Fibroblast of gingiva (primary cell): ENCODE measurements at regions not wholly inside any gene's neighbourhood (a gene's known extent, or its start where the extent isn't known, plus 50 kb on each side); places are given as distances from the start of the nearest gene placed in this dataset.

Experiments
- DNase-seq: peaks from one replicate; pipeline ENCODE4 v3.0.0-alpha.2; 2011; ENCODE audit warnings: low read depth

DNA sequence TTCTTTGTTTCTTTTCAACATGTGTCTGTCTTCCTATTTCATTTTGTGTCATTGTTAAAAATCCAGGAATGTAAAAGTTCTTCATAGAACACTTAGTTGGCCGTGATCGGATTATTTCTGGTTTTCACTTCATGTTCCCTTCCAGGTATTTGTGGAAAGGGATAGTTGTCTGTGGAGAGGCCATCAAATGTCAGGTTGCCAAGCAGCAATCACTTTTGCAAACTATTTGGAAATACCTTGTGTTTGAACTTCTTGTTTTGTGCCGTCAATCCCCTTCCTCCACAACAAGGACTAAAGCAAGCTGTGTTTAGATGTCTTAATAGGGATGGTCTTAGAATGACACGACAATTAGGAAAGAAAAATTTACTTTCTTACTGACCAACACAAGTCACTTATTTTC, 116.9 kb upstream of the MPDZ start:
- no peak for DNase-seq

DNA sequence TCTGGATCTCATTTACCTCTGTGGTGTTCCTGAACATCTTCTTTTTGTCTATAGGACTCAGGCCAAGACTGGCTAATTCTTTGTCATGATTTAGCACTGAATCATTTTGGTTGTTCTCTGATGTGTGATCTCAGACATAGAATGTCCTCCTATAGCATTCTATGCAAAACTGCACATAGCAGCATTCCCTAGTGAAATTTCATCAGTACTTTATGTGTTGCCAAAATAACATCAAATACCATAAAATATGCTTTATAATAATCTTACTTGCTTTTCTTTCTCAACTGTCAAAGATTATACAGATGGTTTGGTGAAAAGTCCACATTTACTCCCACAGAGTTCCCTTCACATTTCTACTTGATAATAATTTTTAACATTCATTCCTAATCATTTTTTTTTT, 115.7 kb upstream of the MPDZ start:
- no peak for DNase-seq

DNA sequence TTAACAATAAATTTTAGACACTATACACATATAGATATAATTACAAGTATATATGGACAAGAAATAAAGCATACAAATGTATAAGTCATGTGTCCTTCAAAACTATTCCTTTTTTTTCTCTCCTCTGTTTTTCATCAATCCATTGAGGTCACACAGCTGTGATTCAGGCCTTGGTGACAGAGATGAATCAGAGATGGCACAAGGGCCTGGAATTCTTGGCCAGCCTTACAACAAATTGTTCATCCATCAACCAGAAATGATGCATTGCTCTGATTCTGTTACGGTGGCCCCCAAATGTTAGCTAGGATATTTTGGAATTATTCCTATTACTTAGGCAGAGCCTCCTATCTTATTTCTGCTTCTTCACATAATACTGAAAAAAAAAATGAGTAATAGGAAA, 108.7 kb upstream of the MPDZ start:
- DNase-seq: peak; percentile 48

DNA sequence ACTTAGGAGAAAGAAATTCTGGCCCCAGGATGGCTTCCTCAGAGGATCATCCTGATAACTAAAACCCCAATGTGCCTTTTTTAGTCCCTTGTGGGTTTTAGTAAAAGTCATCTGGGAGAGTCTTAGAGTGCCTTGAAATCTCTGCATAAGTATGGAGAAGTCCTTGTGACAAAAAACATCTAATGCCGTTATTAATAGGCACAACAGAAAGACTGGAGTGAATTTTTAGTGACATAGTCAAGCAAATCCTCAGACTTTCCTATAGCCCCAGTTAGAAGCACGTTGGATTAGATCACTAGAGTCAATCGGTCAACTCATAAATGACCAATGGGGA, 108.2 kb upstream of the MPDZ start:
- DNase-seq: no peak

DNA sequence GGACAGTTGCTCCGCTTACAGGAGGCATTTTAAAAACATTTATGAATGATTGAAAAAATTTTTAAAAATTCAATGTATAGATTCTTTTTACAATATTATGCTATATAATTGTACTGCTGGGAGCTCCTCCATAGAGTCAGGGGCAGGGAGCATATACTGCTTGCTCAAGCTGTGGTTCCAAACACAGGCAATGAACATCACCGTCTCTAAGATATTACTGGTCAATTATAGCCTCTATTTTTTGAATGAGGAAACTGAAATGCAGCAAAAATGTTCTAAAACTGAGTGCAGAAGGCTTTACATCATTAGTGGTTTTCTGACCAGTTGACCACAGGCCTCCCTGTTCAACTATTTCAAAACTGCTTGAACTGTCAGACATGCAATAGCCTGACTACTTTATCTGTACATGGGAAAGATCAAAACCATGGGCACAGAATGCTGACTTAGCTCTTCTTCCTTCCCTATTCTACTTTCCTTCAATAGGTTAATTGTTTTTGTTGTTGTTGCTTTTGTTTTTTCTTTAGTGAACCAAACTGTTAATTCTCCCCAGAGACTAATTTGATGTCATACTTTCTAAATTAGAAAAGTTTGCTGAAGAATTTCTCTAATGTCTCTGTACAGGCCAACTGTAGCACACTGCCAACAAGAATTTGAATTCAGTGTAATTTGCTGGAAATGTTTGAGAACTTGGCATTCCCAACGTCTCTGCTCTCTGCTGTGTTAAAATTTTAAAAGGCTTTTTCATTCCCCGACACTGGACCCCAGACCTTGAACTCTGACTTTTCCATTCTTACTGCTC, 107.6 kb upstream of the MPDZ start:
- peak; percentile 85 for DNase-seq

DNA sequence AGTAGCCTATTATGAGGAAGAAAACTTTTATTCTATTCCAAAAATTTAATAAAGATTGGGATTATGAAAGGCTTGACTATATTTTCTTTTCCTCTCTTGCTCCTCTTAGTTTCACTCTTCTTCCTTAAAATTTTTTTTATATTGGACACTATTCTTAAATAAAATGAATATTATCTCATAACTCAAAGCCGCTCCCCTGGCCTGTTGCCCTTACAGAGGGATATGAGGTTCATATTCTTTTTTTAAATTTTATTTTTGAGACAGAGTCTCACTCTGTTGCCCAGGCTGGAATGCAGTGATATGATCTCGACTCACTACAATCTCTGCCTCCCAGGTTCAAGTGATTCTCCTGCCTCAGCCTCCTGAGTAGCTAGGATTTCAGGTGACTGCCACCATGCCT, 106.8 kb upstream of the MPDZ start:
- DNase-seq: no peak

DNA sequence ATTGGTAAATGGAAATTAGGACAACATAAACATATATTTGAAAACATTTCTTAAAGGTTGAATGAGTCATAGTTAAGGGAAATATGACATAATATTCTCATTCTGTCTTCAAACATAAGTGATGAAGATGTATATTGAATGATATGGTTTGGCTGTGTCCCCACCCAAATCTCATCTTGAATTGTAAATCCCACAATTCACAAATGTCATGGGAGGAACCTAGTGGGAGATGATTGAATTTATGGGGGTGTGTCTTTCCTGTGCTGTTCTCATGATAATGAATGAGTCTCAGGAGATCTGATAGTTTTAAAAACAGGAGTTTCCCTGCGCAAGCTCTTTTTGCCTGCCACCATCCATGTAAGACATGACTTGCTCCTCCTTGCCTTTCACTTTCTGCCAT, 104.4 kb upstream of the MPDZ start:
- no peak for DNase-seq

DNA sequence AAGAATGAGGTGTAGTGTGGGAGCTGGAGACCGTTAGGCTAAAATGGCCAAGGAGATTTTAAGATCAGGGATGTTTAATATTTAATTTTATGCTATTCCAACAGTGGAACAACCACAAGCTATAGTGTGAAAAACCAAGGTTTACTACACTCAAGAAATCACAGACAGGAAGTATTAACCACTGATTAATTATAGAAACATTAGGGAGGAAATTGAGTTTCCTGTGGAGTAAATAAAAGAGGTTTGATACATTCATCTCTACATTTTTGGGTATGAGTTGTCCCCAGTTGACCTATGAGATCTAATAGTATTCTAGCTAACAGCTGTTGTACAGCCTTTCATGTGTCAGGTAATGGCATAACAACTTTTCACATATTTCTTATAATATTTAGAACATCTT, 103.7 kb upstream of the MPDZ start:
- no peak for DNase-seq

DNA sequence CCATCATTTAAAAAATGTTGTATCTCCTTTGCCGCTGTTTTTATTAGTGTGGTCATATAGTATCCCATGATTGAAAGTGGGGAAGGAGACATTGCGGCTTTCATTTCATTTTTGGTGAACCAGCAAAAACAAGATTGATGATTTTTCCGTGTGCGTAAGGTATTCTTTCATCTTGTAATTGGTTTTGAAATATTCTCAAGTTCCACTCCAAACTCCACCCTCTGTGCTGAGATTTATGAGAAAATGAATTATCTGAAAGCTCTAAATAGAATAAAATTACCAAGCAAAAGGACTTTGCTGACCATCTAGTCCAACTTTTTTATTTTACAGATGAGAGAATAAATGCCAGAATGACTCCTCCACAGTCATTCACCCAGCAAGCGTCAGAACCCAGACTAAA, 103.1 kb upstream of the MPDZ start:
- DNase-seq: no peak

DNA sequence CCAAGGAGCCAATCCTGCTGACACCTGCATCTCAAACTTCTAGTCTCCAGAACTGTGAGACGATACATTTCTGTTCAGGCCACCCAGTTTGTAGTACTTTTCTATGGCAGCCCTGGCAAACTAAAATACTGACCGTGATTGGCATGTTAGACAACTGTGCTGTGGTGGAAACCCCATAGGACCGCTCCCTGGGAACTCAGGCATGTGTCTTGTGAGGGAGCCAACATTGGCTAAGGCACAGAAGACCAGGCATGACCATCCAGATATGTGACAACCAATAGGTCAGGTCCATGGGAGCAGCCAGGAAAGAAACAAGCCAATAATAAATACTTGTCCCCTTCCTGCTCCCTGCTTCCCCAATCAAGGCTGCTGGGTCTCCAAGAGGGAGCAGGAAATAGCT, 101.4 kb upstream of the MPDZ start:
- DNase-seq: no peak

DNA sequence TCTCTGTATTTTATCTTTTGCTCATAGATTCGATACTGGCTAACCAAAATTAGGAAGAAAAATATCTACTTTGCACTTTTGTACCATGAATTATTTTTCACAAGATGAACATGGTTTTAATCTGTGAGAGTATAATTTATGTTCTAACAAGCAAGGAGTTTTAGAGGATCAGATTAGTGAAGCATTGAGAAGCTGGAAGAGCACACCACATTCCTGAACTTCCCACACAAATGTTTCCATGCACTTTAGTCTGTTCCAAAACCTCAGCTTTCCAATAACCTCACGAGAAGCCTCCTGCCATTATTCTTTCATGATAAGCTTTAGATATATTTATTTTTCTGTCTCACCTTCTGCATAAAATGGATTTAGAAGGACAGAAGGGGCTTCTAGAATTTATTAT, 98.7 kb upstream of the MPDZ start:
- DNase-seq: no peak

DNA sequence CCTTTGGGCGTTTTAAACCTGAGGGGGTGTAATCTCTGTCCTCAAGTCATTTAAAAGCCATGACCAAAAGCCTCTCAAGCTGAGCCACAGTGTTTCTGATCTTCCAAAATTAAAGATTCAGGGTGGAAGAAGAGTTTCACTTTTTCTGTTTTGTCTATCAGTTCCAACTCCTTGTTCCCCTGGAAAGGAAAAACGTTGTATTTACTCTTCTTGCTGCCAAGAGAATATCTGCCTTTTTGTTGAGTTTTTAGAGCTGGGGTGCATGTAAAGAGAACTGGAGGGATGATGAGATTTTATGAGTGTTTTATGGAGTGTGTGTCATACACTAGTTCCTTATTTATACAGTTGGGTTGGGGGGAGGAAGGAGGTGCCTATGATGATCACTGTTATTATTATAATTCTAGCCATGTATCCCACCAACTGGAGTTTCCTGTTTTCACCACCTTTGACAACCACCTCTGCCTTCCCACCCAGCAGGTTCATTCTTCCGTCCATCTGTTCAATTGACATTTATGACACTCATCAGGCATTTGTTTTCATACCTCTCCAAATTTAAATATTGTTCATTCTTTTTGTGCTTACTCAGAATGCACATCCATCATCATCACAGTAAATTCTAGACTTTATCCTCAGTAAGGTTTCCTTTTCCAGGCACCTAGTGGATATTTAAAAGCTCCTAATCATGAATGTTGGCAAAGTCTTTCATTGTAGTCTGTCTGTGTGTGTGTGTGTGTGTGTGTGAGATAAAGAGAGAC, 97.9 kb upstream of the MPDZ start:
- no peak for DNase-seq

DNA sequence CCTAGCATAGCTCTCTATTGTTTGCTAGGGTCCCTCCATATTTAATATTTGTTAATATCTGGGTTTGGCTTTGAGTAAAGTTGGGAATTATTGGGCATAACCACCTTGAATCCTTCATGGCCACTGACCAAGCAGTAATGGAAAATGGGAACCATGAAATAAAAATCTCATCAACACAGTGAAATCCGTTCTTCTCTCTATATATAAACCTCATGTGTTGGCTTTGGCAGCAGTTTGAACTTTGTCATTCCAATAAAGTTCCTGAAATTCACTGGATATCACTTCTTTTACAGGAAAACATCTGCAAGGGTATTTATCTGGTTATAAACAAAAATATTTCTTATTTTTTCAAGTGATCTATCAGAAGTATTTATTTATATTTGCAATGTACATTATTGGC, 93.0 kb upstream of the MPDZ start:
- DNase-seq: no peak

DNA sequence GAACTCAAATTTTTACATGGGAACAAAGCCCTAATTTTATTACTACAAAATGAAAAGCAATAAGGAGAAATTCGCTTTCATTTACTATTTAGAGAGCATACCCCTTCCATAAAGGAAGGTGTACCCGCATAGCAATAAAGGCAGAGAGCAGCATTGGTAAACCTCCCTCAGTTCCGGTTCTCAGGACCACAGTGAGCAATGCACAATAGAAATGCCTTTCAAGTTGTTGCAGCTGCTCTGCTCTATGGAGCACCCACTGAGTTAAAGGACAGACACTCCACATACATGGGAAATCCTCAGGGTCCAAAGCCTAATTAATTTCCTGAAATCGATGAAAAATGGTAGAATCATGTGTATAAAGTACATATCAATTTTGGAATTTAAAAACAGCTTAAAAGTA, 89.9 kb upstream of the MPDZ start:
- no peak for DNase-seq

DNA sequence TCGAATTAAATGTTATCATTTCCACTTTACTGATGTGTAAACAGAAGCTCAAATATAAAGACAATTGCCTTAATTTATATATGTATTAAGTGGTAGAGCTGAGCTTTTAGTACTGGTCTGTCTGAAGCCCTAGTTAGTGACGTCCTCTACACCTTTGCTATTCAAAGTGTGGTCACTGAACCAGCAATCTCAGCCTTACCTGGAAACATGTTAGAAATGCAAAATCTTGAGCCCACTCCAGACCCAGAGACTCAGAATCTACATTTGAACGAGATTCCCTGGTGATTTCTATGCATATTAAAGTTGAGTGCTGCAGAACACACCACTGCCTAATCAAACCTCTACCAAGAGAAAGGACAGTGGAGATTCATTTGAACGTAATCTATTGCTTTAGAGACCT, 88.3 kb upstream of the MPDZ start:
- no peak for DNase-seq

DNA sequence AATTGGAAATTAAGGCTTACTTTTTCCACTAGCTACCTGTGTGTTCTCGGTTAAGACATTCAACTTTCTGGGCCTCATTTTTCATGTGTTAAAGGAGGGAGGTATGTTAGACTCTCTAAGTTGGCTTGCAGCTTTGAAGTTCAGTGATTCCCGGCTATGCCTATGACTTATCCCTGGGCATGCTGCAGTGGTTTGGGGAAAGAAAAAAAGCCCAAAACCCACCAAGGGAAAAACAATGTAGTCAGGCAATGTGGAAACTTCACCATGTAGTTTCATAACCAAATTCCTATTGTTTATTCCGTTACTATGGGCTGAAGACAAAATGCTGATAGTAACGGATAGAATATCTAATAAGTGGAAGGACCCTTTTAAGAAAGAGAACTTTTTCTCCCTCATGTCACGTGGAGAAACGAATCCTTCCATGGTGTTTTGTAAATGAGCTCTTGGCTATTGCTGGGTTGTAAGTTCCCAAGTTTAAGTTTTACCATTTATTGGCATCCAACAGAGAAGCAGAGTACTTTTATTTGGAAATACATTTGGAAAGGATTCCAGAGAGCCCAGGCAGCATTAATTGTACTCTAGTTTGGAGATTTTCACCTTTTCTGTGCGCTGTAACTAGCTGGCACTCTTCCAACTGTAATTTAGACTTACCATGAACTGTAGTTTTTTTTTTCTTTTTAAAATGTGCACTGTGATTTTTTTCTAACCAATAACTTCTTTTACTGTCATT, 84.9 kb upstream of the MPDZ start:
- peak; percentile 26 for DNase-seq

DNA sequence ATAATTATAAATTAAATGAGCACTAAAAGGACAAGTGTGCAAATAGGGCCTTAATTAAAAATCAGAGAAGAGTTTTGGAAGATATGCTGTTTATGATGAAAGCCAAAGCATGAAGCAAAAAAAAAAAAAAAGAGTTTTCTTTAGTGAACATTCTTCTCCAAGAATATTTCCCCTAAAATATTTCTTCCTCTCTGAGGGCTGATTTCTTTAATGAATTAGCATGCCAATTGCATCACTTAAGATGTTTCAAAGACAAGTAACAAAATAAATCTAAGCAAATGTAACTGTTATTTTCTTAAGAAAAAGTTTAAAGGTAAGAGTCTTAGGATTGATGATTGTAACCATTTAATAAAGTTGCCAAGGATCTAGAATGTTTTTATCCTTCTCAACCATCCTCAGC, 81.6 kb upstream of the MPDZ start:
- DNase-seq: no peak

DNA sequence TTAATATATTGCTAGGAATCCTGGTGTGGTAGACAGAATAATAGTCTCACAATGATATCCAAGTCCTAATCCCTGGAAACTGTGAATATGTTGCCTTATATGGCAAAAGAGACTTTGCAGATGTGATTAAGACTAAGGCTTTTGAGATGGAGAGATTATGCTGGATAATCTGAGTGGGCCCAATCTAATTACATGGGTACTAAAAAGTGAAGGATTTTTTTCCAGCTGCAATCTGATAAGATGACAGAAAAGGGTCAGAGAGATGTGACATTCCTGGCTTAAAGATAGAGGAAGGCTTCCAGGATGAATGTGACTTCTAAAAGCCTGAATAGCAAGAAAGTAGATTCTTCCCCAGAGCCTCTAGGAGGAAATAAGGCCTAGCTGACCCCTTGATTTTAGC, 80.7 kb upstream of the MPDZ start:
- no peak for DNase-seq

DNA sequence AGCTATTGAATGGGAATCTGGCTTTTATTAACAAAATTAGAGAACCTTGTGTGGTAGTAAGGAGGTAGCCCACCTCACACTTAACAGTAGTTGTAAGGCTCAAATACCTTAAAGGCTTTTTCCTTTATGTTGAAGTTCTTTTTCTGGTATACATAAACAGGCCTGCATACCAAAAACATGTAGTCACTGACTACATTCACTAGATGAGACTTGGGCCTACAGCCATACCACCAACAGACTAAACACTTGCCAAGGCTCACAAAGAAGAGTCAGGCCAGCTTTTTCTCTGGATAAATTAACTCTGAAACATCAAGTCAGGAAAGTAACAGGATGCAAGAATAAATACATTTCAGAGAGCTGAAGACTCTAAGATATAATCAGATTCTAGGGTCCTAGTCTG, 78.6 kb upstream of the MPDZ start:
- DNase-seq: peak; percentile 76

DNA sequence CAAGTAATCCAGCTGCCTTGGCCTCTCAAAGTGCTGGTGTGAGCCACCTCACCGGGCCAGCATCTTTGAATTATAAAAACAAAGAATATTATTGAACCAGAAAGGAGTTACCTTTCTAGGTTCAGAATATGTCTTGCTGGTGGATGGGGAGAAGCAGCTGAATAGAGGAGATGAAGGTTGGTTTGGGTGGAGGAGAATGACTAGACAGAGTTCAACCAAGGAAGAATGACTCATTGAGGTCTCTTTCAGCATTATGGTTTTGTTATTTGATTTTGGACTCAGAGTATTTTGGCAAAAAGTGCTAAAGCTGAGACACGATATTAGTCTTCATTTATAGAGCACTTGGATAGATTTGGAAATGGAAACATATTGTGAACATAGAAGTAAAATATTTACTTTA, 75.2 kb upstream of the MPDZ start:
- peak; percentile 3 for DNase-seq

DNA sequence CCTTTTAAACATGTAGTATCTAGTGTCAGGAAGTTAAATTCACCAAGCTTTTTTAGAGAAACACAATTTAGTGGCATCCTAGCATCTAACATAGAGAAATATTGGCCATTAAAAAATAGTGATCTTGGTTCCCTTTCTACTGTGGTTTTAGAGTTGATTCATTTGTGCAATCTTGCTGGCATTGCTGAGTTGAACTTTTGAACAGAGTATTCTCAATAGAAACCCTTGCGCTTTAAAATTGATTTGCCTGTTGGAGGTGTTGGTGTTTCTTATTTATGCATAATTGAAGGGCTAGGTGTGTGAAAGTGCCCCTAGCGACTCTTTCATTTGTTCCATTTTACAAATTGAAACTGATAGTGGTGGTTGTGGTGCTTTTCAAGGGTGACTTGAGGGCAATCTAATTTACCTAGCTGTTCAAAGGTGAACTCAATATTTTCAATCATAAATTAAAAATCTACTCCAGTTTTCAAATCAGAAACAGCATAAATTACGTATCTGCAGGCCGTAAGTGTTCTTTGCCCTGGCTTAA, 73.0 kb upstream of the MPDZ start:
- no peak for DNase-seq

DNA sequence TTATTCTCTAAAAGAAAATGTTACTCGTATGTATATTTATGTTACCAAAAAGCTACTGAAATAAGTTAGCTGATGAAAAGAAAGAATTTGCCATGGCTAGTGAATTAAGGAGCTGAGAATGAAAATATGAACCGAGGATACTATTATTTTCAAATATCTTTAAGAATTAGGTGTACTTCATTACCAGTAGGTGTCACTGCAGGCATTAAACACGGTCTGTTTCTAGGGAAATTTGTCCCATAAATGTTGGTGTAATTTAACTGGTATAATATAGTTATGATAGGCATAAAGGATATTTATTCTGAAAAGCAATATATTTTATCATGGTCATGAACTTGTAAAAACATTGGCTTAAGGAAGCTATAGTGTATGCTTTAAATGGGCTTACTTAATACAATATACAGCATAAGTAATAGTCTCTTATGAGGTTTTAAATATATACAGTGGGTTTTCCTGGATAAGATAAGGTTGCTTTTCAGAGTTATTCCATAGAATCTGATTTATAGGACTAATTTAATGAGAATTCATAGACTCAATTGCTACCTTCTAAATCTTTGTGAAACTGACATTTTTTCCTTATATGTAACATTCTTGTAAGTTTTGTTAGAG, 72.4 kb upstream of the MPDZ start:
- peak; percentile 59 for DNase-seq

DNA sequence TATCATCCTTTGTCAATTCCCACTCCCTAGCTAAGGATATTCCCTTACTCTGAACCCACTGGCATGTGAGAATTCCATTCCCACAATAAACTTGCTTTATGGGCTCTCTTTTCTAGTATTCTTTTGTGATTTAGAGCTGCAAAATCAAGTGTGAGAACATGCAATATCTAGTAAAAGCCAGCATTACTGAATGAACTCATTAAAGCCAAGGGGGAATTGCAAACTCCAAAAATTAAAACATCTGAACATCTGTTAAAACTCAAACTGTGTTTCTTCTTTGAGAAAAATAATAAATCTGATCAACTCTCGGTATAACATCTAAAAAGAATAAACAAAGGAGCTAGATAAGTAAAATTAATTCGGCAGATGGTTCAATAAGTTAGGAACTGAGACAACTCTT, 53.1 kb upstream of the MPDZ start:
- no peak for DNase-seq
